GM10847 (cell line): ENCODE measurements at regions not wholly inside any gene's neighbourhood (a gene's known extent, or its start where the extent isn't known, plus 50 kb on each side); places are given as distances from the start of the nearest gene placed in this dataset.

Experiments used
- POLR2A ChIP-seq: IDR thresholded peaks from 2 replicates; pipeline ENCODE4 v1.6.1; 2011; ENCODE audit not compliant: insufficient read length; ENCODE audit errors: extremely low read depth

GRCh38 chr22:22035203-22035602, 52.6 kb upstream of the TOP3B start:
- TF ChIP-seq POLR2A: no peak

- no peak for TF ChIP-seq POLR2A
Measured at GRCh38 chr22:22034469-22035132, 52.0 kb upstream of the TOP3B start.

GRCh38 chr22:22033803-22034468, 51.3 kb upstream of the TOP3B start:
- no peak for TF ChIP-seq POLR2A

- TF ChIP-seq POLR2A: no peak
Measured at GRCh38 chr22:22032906-22033802, 50.6 kb upstream of the TOP3B start.

- TF ChIP-seq POLR2A: no peak
Measured at GRCh38 chr22:22032099-22032905, 49.7 kb upstream of the TOP3B start.
